OCI-LY3 (cell line): ENCODE measurements at regions not wholly inside any gene's neighbourhood (a gene's known extent, or its start where the extent isn't known, plus 50 kb on each side); places are given as distances from the start of the nearest gene placed in this dataset.

Source experiments
- H2AFZ ChIP-seq: fragments of 200-600, 300-600 bp; shearing (Covaris generic); 2 replicates; pipeline ENCODE4 v1.6.0; 2014; ENCODE audit warnings: antibody characterized with exemption, low read depth, low read length
- H3K27ac ChIP-seq: fragments of 200-600, 300-600 bp; sonication (generic); 2 replicates; pipeline ENCODE4 v1.5.1; 2014; ENCODE audit warnings: mild to moderate bottlenecking, low read length, moderate library complexity, mixed read lengths
- H3K27me3 ChIP-seq: fragments of 200-600, 300-600 bp; sonication (generic); 2 replicates; pipeline ENCODE4 v1.6.1; 2014; ENCODE audit warnings: low read depth, low read length, mixed read lengths
- H3K36me3 ChIP-seq: fragments of 200-600, 300-600 bp; sonication (generic); replicated peaks from 2 replicates; pipeline ENCODE3; 2014; ENCODE audit warnings: low read depth, low read length, mixed read lengths
- H3K4me1 ChIP-seq: fragments of 300-600, 200-600 bp; sonication (generic); 2 replicates; pipeline ENCODE4 v1.6.1; 2014; ENCODE audit warnings: low read length, mixed read lengths
- H3K4me2 ChIP-seq: fragments of 200-600, 300-600 bp; sonication (generic); 2 replicates; pipeline ENCODE4 v1.6.1; 2014; ENCODE audit warnings: low read length, mixed read lengths
- H3K4me3 ChIP-seq: fragments of 300-600, 200-600 bp; sonication (generic); 2 replicates; pipeline ENCODE4 v1.5.1; 2014; ENCODE audit warnings: antibody characterized with exemption, mild to moderate bottlenecking, low read length, moderate library complexity
- H3K79me2 ChIP-seq: fragments of 300-600, 200-600 bp; shearing (Covaris generic); 2 replicates; pipeline ENCODE4 v1.6.1; 2014; ENCODE audit warnings: mild to moderate bottlenecking, low read length, mixed read lengths
- H3K9ac ChIP-seq: fragments of 300-600, 200-600 bp; shearing (Covaris generic); 2 replicates; pipeline ENCODE4 v1.6.0; 2014; ENCODE audit warnings: mild to moderate bottlenecking, low read length, moderate library complexity
- H3K9me3 ChIP-seq: fragments of 200-600, 300-600 bp; shearing (Covaris generic); 2 replicates; pipeline ENCODE4 v1.6.1; 2014; ENCODE audit warnings: low read length, mixed read lengths; ENCODE audit not compliant: insufficient read depth
- H4K20me1 ChIP-seq: fragments of 200-600, 300-600 bp; sonication (generic); 2 replicates; pipeline ENCODE4 v1.6.1; 2016; ENCODE audit warnings: low read length, mixed read lengths; ENCODE audit not compliant: insufficient read depth
- EZH2phosphoT487 ChIP-seq: fragments of 200-600 bp; shearing (Covaris generic); IDR thresholded peaks from 2 replicates; pipeline ENCODE4 v1.6.1; 2018; ENCODE audit warnings: antibody characterized with exemption, mixed run types, low read depth
- TF ChIP-seq, protein P1 (sequence below): fragments of 200-600, 300-600 bp; sonication (generic); IDR thresholded peaks from 2 replicates; pipeline ENCODE4 v1.5.1; 2014; ENCODE audit warnings: antibody characterized with exemption, low read length, low read depth

GRCh38 chr20:7090811-7091210 is 323.3 kb downstream of the BMP2 start:
- no peak overlapping the region for H3K27ac ChIP-seq
- no peaks in the 10 kb centered on the region for H3K9me3 ChIP-seq
- no peak overlapping the region for H3K4me3 ChIP-seq
- H3K79me2 ChIP-seq, result no peaks in the 10 kb centered on the region
- TF ChIP-seq, protein P1, sequence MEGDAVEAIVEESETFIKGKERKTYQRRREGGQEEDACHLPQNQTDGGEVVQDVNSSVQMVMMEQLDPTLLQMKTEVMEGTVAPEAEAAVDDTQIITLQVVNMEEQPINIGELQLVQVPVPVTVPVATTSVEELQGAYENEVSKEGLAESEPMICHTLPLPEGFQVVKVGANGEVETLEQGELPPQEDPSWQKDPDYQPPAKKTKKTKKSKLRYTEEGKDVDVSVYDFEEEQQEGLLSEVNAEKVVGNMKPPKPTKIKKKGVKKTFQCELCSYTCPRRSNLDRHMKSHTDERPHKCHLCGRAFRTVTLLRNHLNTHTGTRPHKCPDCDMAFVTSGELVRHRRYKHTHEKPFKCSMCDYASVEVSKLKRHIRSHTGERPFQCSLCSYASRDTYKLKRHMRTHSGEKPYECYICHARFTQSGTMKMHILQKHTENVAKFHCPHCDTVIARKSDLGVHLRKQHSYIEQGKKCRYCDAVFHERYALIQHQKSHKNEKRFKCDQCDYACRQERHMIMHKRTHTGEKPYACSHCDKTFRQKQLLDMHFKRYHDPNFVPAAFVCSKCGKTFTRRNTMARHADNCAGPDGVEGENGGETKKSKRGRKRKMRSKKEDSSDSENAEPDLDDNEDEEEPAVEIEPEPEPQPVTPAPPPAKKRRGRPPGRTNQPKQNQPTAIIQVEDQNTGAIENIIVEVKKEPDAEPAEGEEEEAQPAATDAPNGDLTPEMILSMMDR, result no peak
- no peak for TF ChIP-seq EZH2phosphoT487
- H3K4me1 ChIP-seq, result no peaks in the 10 kb centered on the region
- H3K9ac ChIP-seq, result no peak overlapping the region
- H2AFZ ChIP-seq, result no peak overlapping the region
- no peak overlapping the region for H3K4me2 ChIP-seq
- no peaks in the 10 kb centered on the region for H3K36me3 ChIP-seq
- no peaks in the 10 kb centered on the region for H4K20me1 ChIP-seq
- H3K27me3 ChIP-seq, result no peaks in the 10 kb centered on the region

GRCh38 chr20:7091655-7092054 is 324.2 kb downstream of the BMP2 start:
- H2AFZ ChIP-seq, result no peak overlapping the region
- H3K9me3 ChIP-seq, result no peaks in the 10 kb centered on the region
- no peaks in the 10 kb centered on the region for H3K79me2 ChIP-seq
- H3K4me3 ChIP-seq, result no peak overlapping the region
- no peaks in the 10 kb centered on the region for H3K4me1 ChIP-seq
- no peak overlapping the region for H3K9ac ChIP-seq
- H4K20me1 ChIP-seq, result no peaks in the 10 kb centered on the region
- no peaks in the 10 kb centered on the region for H3K36me3 ChIP-seq
- no peaks in the 10 kb centered on the region for H3K27me3 ChIP-seq
- H3K4me2 ChIP-seq, result no peak overlapping the region
- H3K27ac ChIP-seq, result no peak overlapping the region
- TF ChIP-seq EZH2phosphoT487, result no peak
- TF ChIP-seq, protein P1, result no peak

DNA sequence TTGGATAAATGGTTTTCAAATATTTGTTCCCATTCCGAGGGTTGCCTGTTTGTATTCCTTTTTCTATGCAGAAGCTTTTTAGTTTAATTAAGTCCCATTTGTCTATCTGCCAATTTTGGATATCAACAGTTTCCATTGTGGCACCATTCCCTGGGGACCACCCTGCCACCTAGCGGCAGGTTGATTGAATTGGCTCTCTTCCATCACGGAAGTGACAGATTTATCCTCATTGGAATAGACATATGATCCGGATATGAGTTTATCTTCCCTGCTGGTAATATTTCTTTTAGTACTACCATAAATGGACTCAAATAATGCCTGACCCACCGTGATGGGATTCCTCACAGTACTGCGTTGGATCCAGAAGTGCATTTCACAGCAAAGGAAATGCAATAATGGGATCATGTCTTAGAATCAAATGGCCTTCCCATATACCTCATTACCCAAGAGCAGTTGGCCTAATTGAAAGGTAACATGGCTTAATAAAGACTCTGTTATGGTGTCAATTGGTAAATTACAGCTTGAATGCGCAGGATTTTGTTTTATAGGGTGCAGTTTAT is 327.0 kb downstream of the BMP2 start:
- no peaks in the 10 kb centered on the region for H3K4me1 ChIP-seq
- peak overlapping the region; percentile 84 for H2AFZ ChIP-seq
- no peak overlapping the region for H3K9ac ChIP-seq
- TF ChIP-seq, protein P1, result peak; percentile 85
- no peak for TF ChIP-seq EZH2phosphoT487
- H3K79me2 ChIP-seq, result no peaks in the 10 kb centered on the region
- no peak overlapping the region for H3K4me3 ChIP-seq
- H3K9me3 ChIP-seq, result no peaks in the 10 kb centered on the region
- no peaks in the 10 kb centered on the region for H3K36me3 ChIP-seq
- H3K4me2 ChIP-seq, result 0 out of 2 replicates have a peak overlapping the region, but pooled peaks have one; percentile 6
- H3K27ac ChIP-seq, result no peak overlapping the region
- no peaks in the 10 kb centered on the region for H4K20me1 ChIP-seq
- H3K27me3 ChIP-seq, result no peaks in the 10 kb centered on the region

- Histone ChIP-seq H3K9me3 (no peaks in the 10 kb centered on the region), H3K4me2 (no peak overlapping the region), H3K9ac (no peak overlapping the region), H3K27me3 (no peaks in the 10 kb centered on the region), H2AFZ (no peak overlapping the region), H3K36me3 (no peaks in the 10 kb centered on the region), H4K20me1 (no peaks in the 10 kb centered on the region), H3K79me2 (no peaks in the 10 kb centered on the region), H3K4me3 (no peak overlapping the region), H3K27ac (no peak overlapping the region), H3K4me1 (no peaks in the 10 kb centered on the region)
- TF ChIP-seq, protein P1, result no peak
- no peak for TF ChIP-seq EZH2phosphoT487
Observed at GRCh38 chr20:7106910-7107309, 339.4 kb downstream of the BMP2 start.
